Right ventricle myocardium inferior (tissue), 1 donor: ENCODE measurements at regions not wholly inside any gene's neighbourhood (a gene's known extent, or its start where the extent isn't known, plus 50 kb on each side); places are given as distances from the start of the nearest gene placed in this dataset.
"Not testable (repeated sequence)": the region's sequence is repeated elsewhere in the genome, so short reads cannot be mapped to it uniquely, and the experiment has no call there.

Experiments
- ATAC-seq: fragments of 200-7000 bp; cut with Tn5 transposase; one replicate; pipeline ENCODE4 v1.9.1; 2020; ENCODE audit warnings: mild to moderate bottlenecking, moderate library complexity
- DNase-seq: peaks from one replicate; pipeline ENCODE4 v3.0.0; 2021; ENCODE audit errors: missing footprints
- intact Hi-C: fragments of 100-400 bp; cut with DNase I; formaldehyde crosslinking; loops from one replicate; pipeline ENCODE4 v1.11.0; 2022
- donor health status: DM: no; HTN: yes; CAD: no; lungs with severe emphysema.

DNA sequence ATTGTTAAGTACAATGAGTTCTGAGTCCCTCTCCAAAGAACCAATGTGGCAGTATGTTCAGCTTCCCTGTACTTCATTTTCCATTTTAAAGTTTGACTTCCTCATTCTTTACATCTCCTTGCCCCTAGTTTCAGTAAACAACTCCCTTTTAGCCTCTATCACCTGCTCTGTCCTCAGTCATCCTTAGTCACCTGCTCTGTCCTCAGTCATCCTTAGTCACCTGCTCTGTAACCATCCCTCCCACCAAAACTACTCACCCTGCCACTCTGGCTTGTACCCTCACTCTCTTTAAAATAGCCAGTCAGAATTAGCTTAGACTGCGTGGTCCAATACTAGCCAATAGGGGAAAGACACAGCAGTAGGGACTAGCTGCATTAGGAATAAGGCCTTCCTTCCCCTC, 259.9 kb upstream of the TBL1XR1 start:
- ATAC-seq, DNase-seq: not testable (repeated sequence)

DNA sequence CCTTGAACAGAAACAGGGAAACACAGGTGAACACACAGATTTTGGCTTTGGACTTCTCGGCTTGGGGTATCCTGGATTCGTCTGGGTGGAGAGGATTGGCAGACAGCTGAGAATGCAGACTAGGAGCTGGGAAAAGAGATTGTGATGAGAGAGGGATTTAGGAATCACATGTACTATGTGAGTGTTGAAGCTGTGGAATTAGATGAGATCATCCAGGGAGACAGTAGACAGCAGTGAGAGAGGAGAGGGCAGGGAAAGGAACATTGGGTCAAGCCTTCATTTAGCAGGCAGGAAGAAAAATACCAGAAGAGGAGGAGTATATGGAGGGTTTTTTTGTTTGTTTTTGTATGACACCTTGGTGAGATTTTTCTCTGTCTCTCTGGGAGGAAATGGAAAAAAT, 262.1 kb upstream of the TBL1XR1 start:
- ATAC-seq: peak; percentile 91
- no peak for DNase-seq
- intact Hi-C loops: no loop called here

More for the DNA sequence above, 259.9 kb upstream of the TBL1XR1 start:
- intact Hi-C loops: not testable (repeated sequence)

DNA sequence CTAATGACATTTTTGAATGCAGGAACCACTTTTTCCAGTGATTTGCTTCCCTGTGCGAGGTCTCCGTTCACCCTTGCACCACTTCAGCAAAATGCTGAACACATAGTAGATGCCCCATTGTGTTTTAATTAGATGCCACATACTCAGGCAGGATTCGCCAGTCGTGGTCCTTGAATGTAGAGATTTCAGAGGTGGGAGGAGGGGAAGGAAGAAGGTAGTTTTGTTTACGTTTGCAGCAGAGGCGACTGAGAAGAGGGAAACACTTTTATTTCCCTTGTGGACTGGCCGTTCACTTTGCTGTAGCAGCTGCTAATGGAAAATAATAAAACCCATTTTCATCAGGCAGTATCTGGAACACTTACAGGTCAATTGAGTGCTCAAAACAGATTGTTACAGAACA, 262.8 kb upstream of the TBL1XR1 start:
- no peak for DNase-seq
- no peak for ATAC-seq
- intact Hi-C loops: loop anchor here (10.0 kb wide), 1 partner anchor 95 kb away; no protein-coding TSS in a partner anchor

DNA sequence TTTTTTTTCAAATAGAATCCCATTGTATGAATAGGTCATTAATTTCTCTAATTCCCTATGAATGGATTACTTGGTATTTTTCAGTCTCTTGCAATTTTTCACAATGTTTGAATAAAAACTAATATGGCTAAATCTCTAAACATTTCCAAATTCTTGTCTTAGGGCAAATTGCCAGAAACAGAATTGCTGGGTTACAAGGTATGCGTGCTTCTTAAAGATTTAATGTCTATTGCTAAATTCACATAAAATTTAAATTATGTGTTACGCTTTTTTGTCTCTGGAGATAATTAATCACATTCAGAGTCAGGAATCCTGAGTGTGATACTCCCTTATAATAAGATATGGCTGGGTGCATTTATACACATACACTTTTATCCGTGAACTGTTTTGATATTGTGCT, 264.5 kb upstream of the TBL1XR1 start:
- DNase-seq: no peak
- intact Hi-C loops: loop anchor here (10.0 kb wide), 1 partner anchor 97 kb away; no protein-coding TSS in a partner anchor
- no peak for ATAC-seq

DNA sequence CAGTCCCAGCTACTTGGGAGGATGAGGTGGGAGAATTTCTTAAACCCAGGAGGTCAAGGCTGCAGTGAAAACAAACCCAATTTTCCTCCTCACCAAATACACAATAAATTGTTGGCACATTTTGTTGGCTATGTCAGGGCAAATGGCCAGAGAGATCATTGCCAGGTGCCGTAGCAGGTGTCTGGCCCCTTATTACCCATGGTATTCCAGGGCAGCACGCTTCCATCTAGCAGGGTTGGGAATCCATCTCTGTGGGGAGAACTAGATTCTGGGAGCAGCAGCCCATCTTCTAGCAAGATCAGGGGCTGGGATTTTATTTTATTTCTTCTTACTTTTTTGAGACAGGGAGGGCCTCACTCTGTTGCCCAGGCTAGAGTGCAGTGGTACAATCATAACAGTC, 266.1 kb upstream of the TBL1XR1 start:
- ATAC-seq, DNase-seq: not testable (repeated sequence)
- intact Hi-C loops: loop anchor here (10.0 kb wide), 1 partner anchor 99 kb away; no protein-coding TSS in a partner anchor

- DNase-seq: no peak
- ATAC-seq: no peak
- intact Hi-C loops: loop anchor here (10.0 kb wide), 1 partner anchor 99 kb away; no protein-coding TSS in a partner anchor
Observed at GRCh38 chr3:177463863-177464262, 266.6 kb upstream of the TBL1XR1 start.

GRCh38 chr3:177464392-177465256, 267.3 kb upstream of the TBL1XR1 start:
- no peak for DNase-seq
- ATAC-seq: peak; percentile 30
- intact Hi-C loops: loop anchor here (10.0 kb wide), 1 partner anchor 100 kb away; no protein-coding TSS in a partner anchor

GRCh38 chr3:177465257-177465642, 268.0 kb upstream of the TBL1XR1 start:
- intact Hi-C loops: loop anchor here (10.0 kb wide), 1 partner anchor 100 kb away; no protein-coding TSS in a partner anchor
- ATAC-seq (peak; percentile 94), DNase-seq (no peak)

DNA sequence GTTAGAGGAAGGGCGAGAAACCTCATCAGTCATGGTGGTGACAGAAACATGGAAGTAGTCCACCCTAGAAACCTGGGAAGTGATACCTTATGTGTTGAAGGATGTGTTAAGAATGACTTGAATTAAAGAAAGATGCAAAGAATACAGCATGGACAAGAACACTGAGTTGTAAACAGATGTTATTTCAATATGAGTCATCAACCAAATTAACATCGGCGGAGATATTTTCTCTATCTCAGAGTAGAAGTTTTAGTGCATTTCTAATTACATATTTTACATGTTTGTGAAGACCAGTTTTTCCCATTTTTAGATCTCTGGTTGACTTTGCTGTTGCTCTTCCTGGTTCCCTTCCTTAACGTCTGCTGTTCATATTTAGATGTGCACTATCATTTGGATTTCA, 268.8 kb upstream of the TBL1XR1 start:
- ATAC-seq (no peak), DNase-seq (no peak)
- intact Hi-C loops: loop anchor here (10.0 kb wide), 1 partner anchor 101 kb away; no protein-coding TSS in a partner anchor

GRCh38 chr3:177466622-177467021, 269.3 kb upstream of the TBL1XR1 start:
- DNase-seq, ATAC-seq: not testable (repeated sequence)
- intact Hi-C loops: loop anchor here (10.0 kb wide), 1 partner anchor 102 kb away; no protein-coding TSS in a partner anchor

DNA sequence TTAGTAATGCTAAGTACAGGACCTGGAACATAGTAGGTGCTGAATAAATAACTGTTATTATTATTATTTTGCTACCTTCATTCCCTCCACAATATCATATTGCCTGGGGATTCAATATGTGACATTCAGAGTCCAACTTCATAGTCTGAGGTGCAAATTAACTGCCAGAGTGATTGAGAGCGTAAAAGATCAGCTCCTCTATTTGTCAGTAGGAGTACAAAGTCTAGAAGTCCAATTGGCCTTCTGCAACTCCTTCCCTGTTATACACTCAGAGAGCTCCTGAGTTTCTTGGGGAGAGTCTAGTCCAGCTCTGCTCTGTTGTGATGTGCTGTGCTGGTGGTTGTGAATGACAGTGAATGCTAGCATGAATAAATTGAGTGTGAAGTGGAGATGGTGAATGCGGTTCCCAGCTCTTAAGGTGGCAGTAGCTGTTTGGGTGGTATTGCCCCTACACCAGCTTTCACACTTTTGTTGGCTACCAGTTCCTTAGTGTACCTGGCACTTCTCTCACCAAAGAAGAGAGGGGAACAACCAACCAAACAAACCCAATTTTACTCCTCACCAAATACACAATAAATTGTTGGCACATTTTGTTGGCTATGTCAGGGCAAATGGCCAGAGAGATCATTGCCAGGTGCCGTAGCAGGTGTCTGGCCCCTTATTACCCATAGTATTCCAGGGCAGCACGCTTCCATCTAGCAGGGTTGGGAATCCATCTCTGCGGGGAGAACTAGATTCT, 270.1 kb upstream of the TBL1XR1 start:
- ATAC-seq: no peak
- no peak for DNase-seq
- intact Hi-C loops: loop anchor here (10.0 kb wide), 1 partner anchor 103 kb away; no protein-coding TSS in a partner anchor

DNA sequence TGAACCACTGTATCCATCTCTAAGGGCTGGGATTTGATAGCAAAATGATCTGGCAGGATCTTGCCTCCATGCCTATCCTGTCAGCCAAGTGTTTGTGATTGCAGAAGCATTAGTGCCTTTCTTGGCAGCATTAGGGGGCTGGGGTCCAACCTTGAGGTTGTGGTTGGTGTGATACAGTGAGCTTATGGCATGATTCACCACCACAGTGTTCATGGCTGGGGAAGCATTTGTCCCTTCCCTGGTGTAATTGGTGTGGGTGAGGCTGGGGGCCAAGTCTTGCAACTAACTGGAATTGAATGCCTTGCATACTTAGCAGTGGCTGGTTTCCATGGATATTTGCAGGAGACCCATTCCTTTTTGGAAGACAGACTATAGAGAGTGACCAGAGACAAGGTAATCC, 271.0 kb upstream of the TBL1XR1 start:
- ATAC-seq: peak; percentile 25
- no peak for DNase-seq
- intact Hi-C loops: loop anchor here (10.0 kb wide), 1 partner anchor 104 kb away; no protein-coding TSS in a partner anchor

DNA sequence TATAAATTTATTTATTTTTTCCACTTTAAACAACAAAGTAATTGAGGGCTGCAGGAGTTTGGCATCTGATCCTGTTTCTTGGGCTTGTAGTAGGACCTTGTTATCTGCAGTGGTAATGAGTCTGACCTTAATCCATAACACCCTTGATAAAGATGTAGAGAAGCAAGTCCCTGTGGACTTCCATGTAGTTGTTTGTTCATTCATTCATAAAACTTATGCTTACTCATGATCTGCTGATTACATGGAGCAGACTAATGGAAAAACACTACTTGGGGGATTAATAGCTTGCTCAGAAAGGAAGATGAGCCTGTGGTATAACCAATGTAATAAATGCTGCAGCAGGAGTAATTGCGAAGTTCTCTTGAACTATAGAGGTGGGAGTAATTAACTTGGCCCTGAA, 271.5 kb upstream of the TBL1XR1 start:
- DNase-seq (no peak), ATAC-seq (no peak)
- intact Hi-C loops: loop anchor here (10.0 kb wide), 1 partner anchor 104 kb away; no protein-coding TSS in a partner anchor

- ATAC-seq: no peak
- intact Hi-C loops: loop anchor here (10.0 kb wide), 1 partner anchor 104 kb away; no protein-coding TSS in a partner anchor
- DNase-seq: no peak
Observed at GRCh38 chr3:177469216-177469615, 271.9 kb upstream of the TBL1XR1 start.

DNA sequence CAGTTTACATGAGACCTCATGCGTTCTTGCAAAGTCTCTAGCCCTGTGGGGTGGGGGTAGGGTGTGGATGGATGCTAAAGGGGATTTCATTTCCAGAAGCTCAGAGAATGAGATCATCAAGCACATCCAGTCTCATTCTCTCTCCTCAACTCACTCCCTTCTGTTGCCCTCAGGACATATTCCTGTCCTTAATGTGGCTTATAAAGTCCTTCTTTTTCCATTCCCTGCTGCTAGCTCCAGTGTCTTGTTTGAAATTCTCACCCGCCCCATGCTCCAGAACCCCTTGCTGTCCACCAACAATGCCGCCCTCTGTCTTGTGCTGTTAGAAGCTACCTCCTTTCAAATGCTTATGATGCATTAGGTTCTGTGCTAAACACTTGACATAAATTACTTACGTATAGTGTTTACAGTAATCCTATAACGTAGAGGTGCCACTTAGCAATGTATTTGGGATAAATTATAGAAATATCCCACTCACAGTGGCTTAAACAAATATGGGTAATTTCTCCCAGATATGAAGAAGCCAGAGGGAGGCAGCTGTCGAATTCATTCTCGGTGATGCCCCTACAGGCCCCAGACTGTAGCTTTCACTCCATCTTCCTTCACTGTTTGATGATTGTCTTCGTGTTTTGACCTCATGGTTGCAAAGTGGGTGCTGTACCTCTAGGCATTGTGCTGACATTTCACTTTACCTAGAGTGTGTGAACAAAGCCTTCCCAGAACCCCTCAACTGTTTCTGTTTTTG, 273.1 kb upstream of the TBL1XR1 start:
- intact Hi-C loops: no loop called here
- ATAC-seq (no peak), DNase-seq (no peak)

DNA sequence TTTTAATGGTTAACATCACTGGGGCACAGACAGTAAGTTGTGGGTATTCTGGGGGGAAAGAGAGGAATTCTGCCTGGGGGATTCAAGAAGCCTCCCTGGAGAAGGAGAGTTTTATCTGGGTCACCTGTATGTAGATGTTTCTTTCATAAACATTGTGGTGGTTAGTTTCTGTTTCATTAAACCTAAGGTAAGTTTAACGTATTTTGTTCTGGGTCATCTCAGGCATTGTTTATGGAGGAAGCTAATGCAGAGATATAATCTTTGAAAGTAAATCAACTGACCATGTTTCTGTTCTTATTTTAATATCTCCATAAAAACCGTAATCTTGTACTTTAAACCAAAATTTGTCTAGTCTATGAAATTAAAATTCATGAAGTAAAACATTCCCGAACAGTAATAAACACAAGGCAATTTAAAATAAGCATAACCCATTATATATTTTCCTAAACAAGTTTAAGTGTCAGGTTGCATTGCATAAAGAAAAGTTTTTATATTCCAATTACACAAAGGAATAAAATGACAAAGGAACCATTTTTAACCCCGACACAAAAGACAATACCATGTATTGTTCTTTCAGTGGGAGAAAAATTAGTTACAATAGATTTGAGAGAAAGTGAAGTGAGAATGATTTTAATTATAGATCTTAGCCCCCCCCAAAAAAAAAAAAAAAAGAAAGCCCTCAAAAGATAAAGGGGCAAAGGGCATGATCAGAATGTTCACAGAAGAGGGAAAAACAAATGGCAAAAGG, 274.6 kb upstream of the TBL1XR1 start:
- ATAC-seq: no peak
- no peak for DNase-seq

GRCh38 chr3:177473184-177473583, 275.9 kb upstream of the TBL1XR1 start:
- ATAC-seq (no peak), DNase-seq (no peak)

More for the DNA sequence above, 274.6 kb upstream of the TBL1XR1 start:
- intact Hi-C loops: no loop called here

GRCh38 chr3:177473903-177474302, 276.6 kb upstream of the TBL1XR1 start:
- ATAC-seq (no peak), DNase-seq (no peak)
- intact Hi-C loops: no loop called here

More at GRCh38 chr3:177473184-177473583, 275.9 kb upstream of the TBL1XR1 start:
- intact Hi-C loops: no loop called here
